GM12891 (cell line): ENCODE measurements at regions not wholly inside any gene's neighbourhood (a gene's known extent, or its start where the extent isn't known, plus 50 kb on each side); places are given as distances from the start of the nearest gene placed in this dataset.

ENCODE experiments used
- POLR2A ChIP-seq: IDR thresholded peaks from 2 replicates; pipeline ENCODE4 v1.6.1; 2011; ENCODE audit warnings: low read depth, low read length, control low read depth
- POLR2AphosphoS5 ChIP-seq: IDR thresholded peaks from 2 replicates; pipeline ENCODE4 v1.6.1; 2011; ENCODE audit warnings: low read depth, low read length, control low read depth
- POU2F2 ChIP-seq: IDR thresholded peaks from 2 replicates; pipeline ENCODE4 v1.6.1; 2011; ENCODE audit warnings: low read depth, mild to moderate bottlenecking, control low read depth, low read length, moderate library complexity
- TAF1 ChIP-seq: IDR thresholded peaks from 2 replicates; pipeline ENCODE4 v1.6.1; 2011; ENCODE audit warnings: low read depth, low read length, control low read depth

DNA sequence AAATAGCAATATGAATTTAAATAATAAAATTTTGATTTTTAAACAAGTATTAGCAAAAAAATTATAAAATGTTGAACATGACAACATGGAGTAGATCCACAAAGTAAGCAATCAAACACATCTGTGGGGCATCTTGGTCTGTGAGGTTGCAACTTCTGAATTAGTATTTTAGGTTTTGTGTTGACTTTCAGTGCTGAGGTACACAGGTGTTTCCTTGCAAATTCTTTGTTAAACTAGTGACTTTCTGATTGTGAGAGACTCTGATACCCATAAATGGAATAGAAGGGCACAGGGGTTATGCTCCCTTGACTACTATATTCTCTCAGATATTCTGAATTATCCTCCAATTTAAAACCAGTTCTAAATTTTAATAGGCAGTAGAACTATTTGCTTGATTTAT, 841.7 kb downstream of the CDH8 start:
- no peak for TF ChIP-seq POLR2A
- no peak for TF ChIP-seq POLR2AphosphoS5
- TF ChIP-seq TAF1: no peak
- TF ChIP-seq POU2F2: no peak
